Psoas muscle (tissue), 7 donors: ENCODE measurements at regions not wholly inside any gene's neighbourhood (a gene's known extent, or its start where the extent isn't known, plus 50 kb on each side); places are given as distances from the start of the nearest gene placed in this dataset.

ENCODE experiments used
- ATAC-seq, 4 donors: fragments of 200-7000 bp; cut with Tn5 transposase; one replicate each; pipeline ENCODE4 v1.9.1; 2020; ENCODE audit warnings: moderate library complexity in 3 of 4, mild to moderate bottlenecking in 2 of 4
- DNase-seq, 2 donors: peaks; one replicate each; pipeline ENCODE4 v3.0.0-alpha.2; 2020
- H3K27ac ChIP-seq: fragments of 200-600 bp; one replicate; pipeline ENCODE4 v1.8.0; 2022
- H3K27me3 ChIP-seq, 3 donors: fragments of 200-600 bp in 1 of 3; one replicate each; pipeline versions ENCODE4 v1.6.1 to v1.8.0; 2013 to 2022; ENCODE audit warnings: low read length in 2 of 3, mild to moderate bottlenecking in 2 of 3, moderate library complexity in 1 of 3; ENCODE audit not compliant: insufficient read depth in 3 of 3
- H3K36me3 ChIP-seq, 2 donors: fragments of 200-600 bp in 1 of 2; one replicate each; pipeline versions ENCODE4 v1.6.1 to v1.8.0; 2013 to 2022; ENCODE audit warnings: low read depth in 1 of 2, mild to moderate bottlenecking in 1 of 2, moderate library complexity in 1 of 2; ENCODE audit not compliant: insufficient read depth in 1 of 2
- H3K4me1 ChIP-seq: fragments of 200-600 bp; one replicate; pipeline ENCODE4 v1.8.0; 2022
- H3K4me3 ChIP-seq: fragments of 200-600 bp; one replicate; pipeline ENCODE4 v1.8.0; 2022; ENCODE audit warnings: mild to moderate bottlenecking
- H3K9me3 ChIP-seq: fragments of 200-600 bp; one replicate; pipeline ENCODE4 v1.8.0; 2022
- WGBS, 3 donors: extraction: QIAGEN DNeasy Blood & Tissue Kit; methylation state at CpG; one replicate each; pipeline versions ENCODE4 v1.1.6 to v1.1.7; 2013; 5-methylcytosine and 5-hydroxymethylcytosine counted together
- intact Hi-C, 2 donors: fragments of 100-400 bp; cut with DNase I; formaldehyde crosslinking; loops; one replicate each; pipeline versions ENCODE4 v1.11.0 to v1.14.2; 2022
- TF ChIP-seq, protein P1 (sequence below): fragments of 200-600 bp; IDR thresholded peaks from one replicate; pipeline ENCODE4 v1.8.0; 2022; ENCODE audit warnings: antibody characterized with exemption
- donor health status: healthy with polysubstance abuse.
- donor health status: DM: no; HTN: no; CAD: no; lungs with moderate emphysema.
- donor health status: Bipolar disorder and iron deficiency.
- donor health status: healthy.
- donor health status: DM: yes; HTN: yes; CAD: no.
- donor health status: DM: no; HTN: no; CAD: no.
- donor health status: DM: yes; HTN: yes; CAD: no.

DNA sequence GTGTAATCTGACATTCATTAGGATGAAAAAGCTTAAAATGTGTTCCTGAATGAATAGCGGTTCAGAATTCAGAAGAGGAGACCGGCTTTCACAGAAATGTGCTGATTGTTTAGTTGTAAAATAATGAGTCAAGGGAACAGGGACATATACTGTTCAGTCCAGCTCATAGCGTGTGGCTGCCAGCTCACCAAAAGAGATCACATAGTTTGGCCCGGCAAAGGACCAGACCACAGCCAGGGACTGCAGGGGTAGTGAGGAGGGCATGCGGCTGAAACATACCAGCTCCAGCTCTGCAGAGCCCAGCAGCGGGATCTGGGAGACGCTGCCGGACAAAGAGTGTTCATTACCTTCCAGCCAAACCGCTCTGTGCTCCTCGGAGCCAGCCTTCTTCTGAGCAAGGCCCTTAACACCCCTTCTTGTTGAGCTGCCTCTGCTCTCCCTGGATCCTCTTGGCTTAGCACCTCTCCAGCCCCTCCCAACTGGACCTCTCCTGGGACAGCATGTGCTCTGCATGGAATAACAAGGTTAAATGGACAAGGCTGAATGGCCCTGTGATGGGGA lies 116.8 kb upstream of the CNTLN start:
- intact Hi-C loops, result loop anchor here in 1 of 2 donors (10.0 kb wide), 1 partner anchor 143 kb away; the partner anchor contains the start of gene BNC2
- Histone ChIP-seq H3K4me3 (peak overlapping the region; percentile 35), H3K27ac (peak overlapping the region; percentile 73), H3K27me3 (no peaks in the 10 kb centered on the region), H3K9me3 (no peaks in the 10 kb centered on the region), H3K4me1 (no peaks in the 10 kb centered on the region), H3K36me3 (no peaks in the 10 kb centered on the region)
- ATAC-seq (peak; percentile 94 to 99 (median 97)), DNase-seq (peak; percentile 66 to 89)
- 26 to 31% (median 28%) methylated on average over 10 of the region's 10 CpGs for WGBS, 3 donors
- TF ChIP-seq, protein P1, sequence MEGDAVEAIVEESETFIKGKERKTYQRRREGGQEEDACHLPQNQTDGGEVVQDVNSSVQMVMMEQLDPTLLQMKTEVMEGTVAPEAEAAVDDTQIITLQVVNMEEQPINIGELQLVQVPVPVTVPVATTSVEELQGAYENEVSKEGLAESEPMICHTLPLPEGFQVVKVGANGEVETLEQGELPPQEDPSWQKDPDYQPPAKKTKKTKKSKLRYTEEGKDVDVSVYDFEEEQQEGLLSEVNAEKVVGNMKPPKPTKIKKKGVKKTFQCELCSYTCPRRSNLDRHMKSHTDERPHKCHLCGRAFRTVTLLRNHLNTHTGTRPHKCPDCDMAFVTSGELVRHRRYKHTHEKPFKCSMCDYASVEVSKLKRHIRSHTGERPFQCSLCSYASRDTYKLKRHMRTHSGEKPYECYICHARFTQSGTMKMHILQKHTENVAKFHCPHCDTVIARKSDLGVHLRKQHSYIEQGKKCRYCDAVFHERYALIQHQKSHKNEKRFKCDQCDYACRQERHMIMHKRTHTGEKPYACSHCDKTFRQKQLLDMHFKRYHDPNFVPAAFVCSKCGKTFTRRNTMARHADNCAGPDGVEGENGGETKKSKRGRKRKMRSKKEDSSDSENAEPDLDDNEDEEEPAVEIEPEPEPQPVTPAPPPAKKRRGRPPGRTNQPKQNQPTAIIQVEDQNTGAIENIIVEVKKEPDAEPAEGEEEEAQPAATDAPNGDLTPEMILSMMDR, result no peak

GRCh38 chr9:17013891-17014290 lies 120.9 kb upstream of the CNTLN start:
- no peak for ATAC-seq
- no peak overlapping the region for H3K27ac ChIP-seq
- H3K36me3 ChIP-seq, result no peaks in the 10 kb centered on the region
- intact Hi-C loops, result loop anchor here in 1 of 2 donors (10.0 kb wide), 1 partner anchor 139 kb away; the partner anchor contains the start of gene BNC2
- no peaks in the 10 kb centered on the region for H3K27me3 ChIP-seq
- DNase-seq, result no peak
- H3K9me3 ChIP-seq, result no peaks in the 10 kb centered on the region
- WGBS, 3 donors, result 75 to 89% (median 86%) methylated on average over 3 of the region's 3 CpGs
- TF ChIP-seq, protein P1, result no peak
- H3K4me3 ChIP-seq, result no peak overlapping the region
- no peaks in the 10 kb centered on the region for H3K4me1 ChIP-seq

GRCh38 chr9:17013010-17013409 lies 121.8 kb upstream of the CNTLN start:
- WGBS, 3 donors, result 80 to 95% (median 82%) methylated on average over 3 of the region's 3 CpGs
- Histone ChIP-seq H3K4me1 (no peaks in the 10 kb centered on the region), H3K27me3 (no peaks in the 10 kb centered on the region), H3K27ac (no peak overlapping the region), H3K36me3 (no peaks in the 10 kb centered on the region), H3K4me3 (no peak overlapping the region), H3K9me3 (no peaks in the 10 kb centered on the region)
- ATAC-seq (no peak), DNase-seq (no peak)
- TF ChIP-seq, protein P1, result no peak
- intact Hi-C loops, result loop anchor here in 1 of 2 donors (10.0 kb wide), 1 partner anchor 138 kb away; the partner anchor contains the start of gene BNC2

DNA sequence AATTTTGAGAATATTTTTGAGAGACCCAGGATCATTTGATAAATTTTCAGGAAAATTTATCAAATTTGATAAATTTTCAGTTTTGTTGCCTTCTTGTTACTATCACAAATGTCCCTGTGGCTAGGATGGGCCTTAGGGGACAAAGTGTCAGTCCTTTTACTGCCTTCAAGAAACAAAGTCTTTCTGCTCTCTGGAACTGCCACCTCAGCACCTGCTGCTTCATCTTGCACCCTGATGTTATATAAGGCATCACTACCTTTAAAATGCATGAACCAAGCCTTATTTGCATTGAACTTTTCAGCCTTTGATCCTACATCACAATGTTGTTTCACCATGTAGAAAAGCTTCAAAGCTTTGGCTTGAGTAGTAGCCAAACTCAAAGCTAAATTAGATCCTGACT lies 123.0 kb upstream of the CNTLN start:
- TF ChIP-seq, protein P1, result no peak
- intact Hi-C loops, result loop anchor here in 1 of 2 donors (10.0 kb wide), 1 partner anchor 137 kb away; the partner anchor contains the start of gene BNC2
- no peaks in the 10 kb centered on the region for H3K36me3 ChIP-seq
- ATAC-seq, result no peak
- H3K4me3 ChIP-seq, result no peak overlapping the region
- no peak for DNase-seq
- H3K27me3 ChIP-seq, result no peaks in the 10 kb centered on the region
- H3K27ac ChIP-seq, result no peak overlapping the region
- no peaks in the 10 kb centered on the region for H3K4me1 ChIP-seq
- H3K9me3 ChIP-seq, result no peaks in the 10 kb centered on the region

DNA sequence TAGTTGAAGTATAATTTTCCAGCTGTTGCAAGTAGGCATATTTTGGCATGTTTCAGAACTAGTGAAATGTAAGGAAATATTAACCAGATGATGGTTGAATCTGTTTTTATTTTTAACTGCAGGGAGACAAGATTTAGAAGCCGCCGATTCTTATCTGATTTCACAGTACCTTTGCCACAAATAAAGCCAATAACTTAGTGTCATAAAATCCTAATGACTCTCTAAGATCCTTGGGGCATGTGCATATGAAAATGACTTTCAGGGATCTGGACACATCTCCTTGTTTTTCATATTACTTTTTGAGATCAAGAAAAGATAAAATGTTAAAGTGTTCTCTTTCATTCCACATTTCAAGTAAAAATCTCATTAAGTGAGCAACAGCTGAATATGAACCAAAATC lies 125.8 kb upstream of the CNTLN start:
- no peaks in the 10 kb centered on the region for H3K9me3 ChIP-seq
- intact Hi-C loops, result no loop called here
- 44 to 52% (median 49%) methylated on average over 2 of the region's 2 CpGs for WGBS, 3 donors
- ATAC-seq (no peak), DNase-seq (no peak)
- no peaks in the 10 kb centered on the region for H3K36me3 ChIP-seq
- no peak overlapping the region for H3K4me3 ChIP-seq
- no peaks in the 10 kb centered on the region for H3K27me3 ChIP-seq
- H3K27ac ChIP-seq, result no peak overlapping the region
- TF ChIP-seq, protein P1, result no peak
- H3K4me1 ChIP-seq, result peaks cover 7% of the 10 kb centered on the region
